SKM-1 treated with dmso at 0.1 percent for 144 hours (cell line): ENCODE measurements at regions not wholly inside any gene's neighbourhood (a gene's known extent, or its start where the extent isn't known, plus 50 kb on each side); places are given as distances from the start of the nearest gene placed in this dataset.

Experiments used
- DNase-seq: peaks from one replicate; lab custom pipeline; 2025; ENCODE audit not compliant: unreplicated experiment; lab: John Stamatoyannopoulos, UW

DNA sequence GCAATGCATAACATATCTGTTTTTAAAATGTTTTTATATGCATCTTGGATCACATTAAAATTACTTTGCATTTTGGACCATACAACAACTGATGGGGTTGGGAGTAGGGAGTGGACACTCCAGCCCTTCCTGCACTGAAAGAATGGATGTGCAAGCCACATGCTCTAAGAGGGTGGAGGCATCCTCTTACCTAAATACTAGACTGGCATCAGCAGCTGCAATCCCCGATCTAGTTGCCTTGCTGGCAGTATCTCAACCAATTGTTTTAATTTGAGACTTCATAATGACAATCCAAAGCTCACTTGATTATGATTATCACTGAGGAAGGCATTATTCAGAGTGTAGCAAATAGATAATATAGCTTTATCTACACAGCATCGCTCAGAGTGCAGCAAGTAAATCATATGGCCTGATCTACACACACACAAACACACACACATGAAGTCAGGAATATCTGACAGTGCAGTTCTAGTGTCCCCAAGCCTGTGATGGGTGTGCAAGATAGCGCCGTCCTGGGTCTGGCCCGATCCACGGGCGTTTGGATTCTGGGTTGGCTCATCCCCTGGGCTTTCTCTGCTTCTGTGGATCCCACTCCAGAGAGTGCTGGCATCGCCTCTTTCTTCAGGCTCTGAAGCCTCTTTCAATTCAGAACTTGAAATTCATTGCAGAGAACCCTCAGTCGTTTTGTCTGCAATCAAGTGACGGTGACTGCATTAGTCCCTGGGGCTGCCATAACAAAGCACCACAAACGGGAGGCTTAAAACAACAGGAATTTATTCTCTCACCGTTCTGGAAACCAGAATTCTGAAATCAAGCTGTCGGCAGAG, 181.3 kb downstream of the ETS2 start:
- no peak for DNase-seq

- no peak for DNase-seq
Observed at GRCh38 chr21:38986406-38986805, 180.7 kb downstream of the ETS2 start.

GRCh38 chr21:38985568-38986378, 180.0 kb downstream of the ETS2 start:
- no peak for DNase-seq

DNA sequence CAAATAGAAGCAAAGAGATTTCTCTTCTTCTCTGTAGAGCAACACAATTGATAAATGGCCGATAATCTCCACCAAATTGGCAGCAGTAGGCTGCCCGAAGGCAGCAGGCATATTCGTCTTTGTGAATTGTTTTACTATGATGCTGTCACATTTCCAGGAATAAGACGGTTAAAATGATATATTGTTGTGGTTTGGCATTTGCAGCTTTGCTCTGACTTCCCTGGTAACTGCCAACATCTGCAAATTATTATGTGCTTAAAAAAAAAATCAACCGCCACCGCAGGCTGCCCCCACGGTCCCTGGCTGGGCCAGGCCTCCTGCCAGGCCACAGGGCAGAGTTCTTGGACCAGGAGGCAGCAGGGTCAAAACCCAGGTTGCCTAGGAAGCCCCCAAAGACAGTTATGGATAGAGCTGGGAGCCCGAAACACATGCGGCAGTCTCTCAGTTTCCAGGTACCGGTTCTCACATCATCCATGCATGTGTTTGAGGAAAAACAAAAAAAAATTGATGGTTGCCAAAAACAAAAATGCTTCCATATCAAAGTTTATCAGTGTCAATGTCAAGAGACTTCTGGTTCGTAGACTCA, 179.3 kb downstream of the ETS2 start:
- DNase-seq: no peak

GRCh38 chr21:38984568-38984967, 178.8 kb downstream of the ETS2 start:
- no peak for DNase-seq

- DNase-seq: no peak
Observed at GRCh38 chr21:38983560-38983959, 177.8 kb downstream of the ETS2 start.

GRCh38 chr21:38982804-38983203, 177.1 kb downstream of the ETS2 start:
- DNase-seq: no peak

GRCh38 chr21:38982096-38982495, 176.4 kb downstream of the ETS2 start:
- DNase-seq: no peak

DNA sequence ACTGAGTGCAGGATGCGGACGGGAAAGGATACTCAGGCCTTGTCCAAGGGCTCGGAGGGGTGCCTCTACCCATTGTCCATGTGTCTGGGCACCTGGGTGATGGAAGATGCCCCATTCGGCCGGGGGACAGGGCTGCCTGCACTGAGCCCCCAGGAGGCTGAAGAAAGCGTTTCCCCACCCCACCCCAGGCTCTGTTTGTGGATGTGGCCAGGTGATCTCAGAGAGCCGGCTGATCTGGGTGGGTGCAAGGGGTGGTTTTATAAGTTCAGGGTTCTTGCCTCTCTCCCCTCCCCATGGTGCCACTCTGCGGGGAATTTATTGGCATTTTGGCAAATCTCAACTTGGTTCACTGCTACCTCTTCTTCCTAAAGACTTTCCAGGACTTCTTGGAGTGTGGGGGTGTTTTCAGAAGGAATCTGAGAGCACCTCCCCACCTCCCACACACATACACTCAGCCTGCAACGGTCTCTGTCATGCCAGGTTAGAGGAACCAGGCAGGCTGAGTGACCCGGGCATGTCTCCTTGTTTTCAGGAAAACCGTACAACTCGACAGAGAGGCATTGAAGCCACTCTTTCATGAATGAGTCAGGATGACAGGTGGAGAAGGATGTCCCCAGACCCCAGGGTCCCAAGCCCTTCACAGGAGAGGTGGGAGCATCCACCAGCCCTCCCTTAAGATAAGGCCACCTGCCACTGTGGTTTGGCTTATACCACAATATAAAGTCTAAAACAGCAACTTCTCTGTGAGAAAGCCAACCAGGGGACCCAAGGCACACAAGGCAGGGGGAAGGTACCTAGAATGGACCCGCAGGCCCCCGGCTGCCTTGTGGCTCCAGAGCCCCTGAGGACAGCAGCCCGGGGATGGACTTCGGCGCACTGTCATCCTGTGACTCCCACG, 174.9 kb downstream of the ETS2 start:
- DNase-seq: no peak

DNA sequence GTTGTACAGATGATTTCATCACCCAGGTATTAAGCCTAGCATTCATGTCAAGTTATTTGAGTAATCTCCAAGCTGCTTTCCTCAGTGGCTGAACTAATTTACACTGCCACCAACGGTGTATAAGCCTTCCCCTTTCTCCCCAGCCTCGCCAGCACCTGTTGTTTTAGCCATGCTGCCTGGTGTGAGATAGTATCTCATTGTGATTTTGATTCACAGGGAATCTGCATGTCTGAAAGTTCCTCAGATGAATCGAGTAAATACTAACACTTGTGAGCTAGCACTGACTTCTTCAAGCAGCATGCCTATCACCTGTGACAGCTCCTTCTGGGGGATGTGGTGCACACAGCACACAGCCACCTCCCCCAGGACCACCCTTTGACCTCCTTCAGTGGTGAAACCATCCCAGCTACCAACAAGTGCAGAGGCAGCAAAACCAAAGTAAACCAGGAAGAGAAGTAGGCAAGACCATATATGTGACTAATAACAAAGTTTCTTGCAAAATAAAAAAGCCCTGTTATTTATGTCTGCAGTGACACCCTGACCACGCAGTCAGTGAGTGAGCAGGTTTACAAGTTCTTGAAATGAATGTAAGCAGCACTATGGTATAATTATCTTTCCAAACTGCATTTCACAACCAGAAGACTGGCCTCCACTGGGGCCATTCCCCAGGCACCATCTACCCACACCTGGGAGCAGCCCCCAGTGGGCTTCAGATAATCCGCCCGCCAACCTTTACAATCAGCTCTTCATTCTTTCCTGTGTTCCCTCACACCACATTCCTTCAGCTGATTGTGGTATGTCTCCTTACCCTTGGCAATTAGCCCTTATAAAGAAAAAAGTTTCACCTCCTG, 173.8 kb downstream of the ETS2 start:
- no peak for DNase-seq

DNA sequence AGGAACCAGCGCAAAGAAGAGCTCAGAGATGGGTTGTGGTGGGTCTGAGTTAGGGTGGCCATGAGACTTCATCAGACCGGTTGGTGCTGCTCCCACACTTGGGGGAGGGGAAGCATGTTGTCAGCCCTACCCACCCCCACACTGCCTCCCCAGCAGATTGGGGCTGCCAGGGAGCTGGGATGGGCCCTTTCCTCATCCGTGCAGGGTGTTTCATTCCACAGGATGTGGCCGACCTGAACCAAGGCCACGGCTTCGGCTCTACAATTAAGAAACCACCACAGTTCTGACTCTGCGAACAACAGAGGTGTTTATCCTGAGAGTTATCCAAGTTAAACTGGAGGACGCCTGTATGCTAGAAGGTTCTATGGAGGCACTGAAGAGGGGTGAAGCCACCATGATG, 171.2 kb downstream of the ETS2 start:
- no peak for DNase-seq

GRCh38 chr21:38973552-38973951, 167.8 kb downstream of the ETS2 start:
- no peak for DNase-seq

- DNase-seq: no peak
Observed at GRCh38 chr21:38972078-38972477, 166.3 kb downstream of the ETS2 start.

DNA sequence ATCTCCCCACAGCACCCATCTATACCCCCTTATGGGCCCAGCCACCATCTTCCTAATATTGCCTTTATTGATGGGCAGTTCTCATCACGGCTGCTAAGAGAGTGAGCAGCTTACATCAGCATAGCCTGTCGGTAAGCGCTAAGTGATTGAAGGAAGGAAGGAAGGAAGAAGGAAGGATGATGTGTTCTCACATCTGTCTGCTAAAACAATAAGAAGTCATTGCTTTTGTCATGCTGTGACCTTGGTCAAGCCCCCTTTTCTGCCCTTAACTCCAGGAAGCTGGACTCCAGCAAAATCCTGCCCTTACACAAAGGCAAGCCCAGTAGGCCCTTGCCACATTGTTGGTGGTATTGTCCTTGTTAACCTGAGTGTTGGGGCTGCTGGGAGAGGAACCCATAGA, 165.0 kb downstream of the ETS2 start:
- DNase-seq: no peak

- no peak for DNase-seq
Observed at GRCh38 chr21:38968887-38969543, 163.3 kb downstream of the ETS2 start.

DNA sequence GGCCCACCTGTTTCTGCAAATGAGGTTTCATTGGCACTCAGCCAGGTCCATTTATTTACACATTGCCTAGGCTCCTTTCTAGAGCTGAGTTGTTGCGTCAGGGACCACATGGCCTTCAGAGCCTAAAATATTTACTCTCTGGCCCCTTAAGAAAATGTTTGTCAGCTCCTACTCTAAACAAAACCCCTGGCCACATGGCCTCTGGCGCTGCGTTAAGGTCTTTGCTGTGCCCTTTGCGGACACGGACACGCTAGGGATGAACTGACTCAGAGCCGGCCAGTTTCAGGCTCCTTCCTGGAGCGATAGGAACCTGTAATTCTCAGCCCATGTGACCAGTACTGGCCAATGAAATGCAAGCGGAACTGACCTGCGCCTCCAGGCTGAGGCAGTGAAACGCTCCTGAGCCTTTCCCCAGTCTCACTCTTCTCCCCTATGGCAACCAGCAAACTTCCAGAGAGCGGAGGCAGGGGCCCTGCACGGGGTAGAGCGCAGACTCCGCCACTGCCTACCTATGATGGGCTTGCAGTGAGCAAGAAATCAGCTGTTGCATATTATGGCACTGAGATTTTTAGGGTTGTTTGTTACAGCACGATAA, 160.3 kb downstream of the ETS2 start:
- DNase-seq: no peak

- no peak for DNase-seq
Observed at GRCh38 chr21:38965241-38965640, 159.5 kb downstream of the ETS2 start.

- no peak for DNase-seq
Observed at GRCh38 chr21:38963006-38963405, 157.3 kb downstream of the ETS2 start.

DNA sequence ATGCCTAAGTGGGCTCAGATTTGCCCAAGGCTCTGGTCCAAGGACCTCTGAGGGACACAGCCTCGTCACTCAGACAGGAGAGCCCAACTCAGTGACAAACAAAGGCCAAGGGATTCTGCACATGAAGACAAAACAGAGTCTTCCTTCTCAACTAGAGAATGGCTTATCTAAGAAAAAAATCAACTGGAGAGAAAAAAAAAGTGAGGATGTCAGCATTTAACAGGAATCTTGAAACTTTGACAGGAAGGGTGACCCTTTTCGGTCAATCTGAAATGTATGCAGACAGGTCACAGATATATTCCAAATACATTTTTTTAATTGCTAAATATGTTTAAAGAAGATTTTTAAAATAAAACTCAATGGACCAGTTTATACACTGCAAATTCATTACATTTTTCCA, 154.5 kb downstream of the ETS2 start:
- DNase-seq: no peak
